ENCODE measurements at regions not wholly inside any gene's neighbourhood (a gene's known extent, or its start where the extent isn't known, plus 50 kb on each side); places are given as distances from the start of the nearest gene placed in this dataset.

DNA sequence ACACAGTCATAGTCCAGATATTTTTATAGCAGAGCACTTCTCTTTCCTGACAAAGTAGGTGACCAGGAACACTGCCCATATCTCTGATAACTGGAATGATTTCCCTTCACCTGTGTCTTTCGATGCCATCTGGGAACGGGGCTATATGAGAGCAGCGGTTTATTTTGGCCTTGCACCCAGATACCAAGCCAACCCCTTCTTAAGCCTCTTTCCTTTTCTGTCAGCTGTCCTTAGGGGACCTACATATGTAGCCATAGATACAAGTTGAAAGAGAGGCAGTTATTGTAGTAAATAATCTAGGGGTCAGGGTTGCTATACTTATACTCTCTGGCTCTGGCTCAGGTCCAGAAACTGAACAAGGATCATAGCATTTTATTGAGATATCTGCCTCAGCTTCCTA lies 128.8 kb downstream of the NHLRC3 start:
- TF ChIP-seq EP300 (IDR thresholded peaks at IDR 0.05), result no peak
- TF ChIP-seq, protein P1, sequence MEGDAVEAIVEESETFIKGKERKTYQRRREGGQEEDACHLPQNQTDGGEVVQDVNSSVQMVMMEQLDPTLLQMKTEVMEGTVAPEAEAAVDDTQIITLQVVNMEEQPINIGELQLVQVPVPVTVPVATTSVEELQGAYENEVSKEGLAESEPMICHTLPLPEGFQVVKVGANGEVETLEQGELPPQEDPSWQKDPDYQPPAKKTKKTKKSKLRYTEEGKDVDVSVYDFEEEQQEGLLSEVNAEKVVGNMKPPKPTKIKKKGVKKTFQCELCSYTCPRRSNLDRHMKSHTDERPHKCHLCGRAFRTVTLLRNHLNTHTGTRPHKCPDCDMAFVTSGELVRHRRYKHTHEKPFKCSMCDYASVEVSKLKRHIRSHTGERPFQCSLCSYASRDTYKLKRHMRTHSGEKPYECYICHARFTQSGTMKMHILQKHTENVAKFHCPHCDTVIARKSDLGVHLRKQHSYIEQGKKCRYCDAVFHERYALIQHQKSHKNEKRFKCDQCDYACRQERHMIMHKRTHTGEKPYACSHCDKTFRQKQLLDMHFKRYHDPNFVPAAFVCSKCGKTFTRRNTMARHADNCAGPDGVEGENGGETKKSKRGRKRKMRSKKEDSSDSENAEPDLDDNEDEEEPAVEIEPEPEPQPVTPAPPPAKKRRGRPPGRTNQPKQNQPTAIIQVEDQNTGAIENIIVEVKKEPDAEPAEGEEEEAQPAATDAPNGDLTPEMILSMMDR (IDR thresholded peaks at IDR 0.05), result no peak

Measured in sigmoid colon (tissue), 4 donors.